ENCODE measurements at regions not wholly inside any gene's neighbourhood (a gene's known extent, or its start where the extent isn't known, plus 50 kb on each side); places are given as distances from the start of the nearest gene placed in this dataset.

- no peak for TF ChIP-seq CTCF (IDR thresholded peaks at IDR 0.05)
- no peak for TF ChIP-seq POLR2A (IDR thresholded peaks at IDR 0.05)
Observed at GRCh38 chr7:80078159-80078731, 56.4 kb upstream of the GNAI1 start.

All from uterus (tissue), 2 donors.